ENCODE measurements at regions not wholly inside any gene's neighbourhood (a gene's known extent, or its start where the extent isn't known, plus 50 kb on each side); places are given as distances from the start of the nearest gene placed in this dataset.
A peak's percentile ranks its signal among the peaks of the same experiment; 100 is the strongest.

GRCh38 chr10:28737096-28737495, 59.8 kb downstream of the BAMBI start:
- Histone ChIP-seq H3K4me3 (no peak overlapping the region), H3K9me2 (ENCODE audit: insufficient read depth) (0 out of 2 replicates have a peak, but pooled peaks cover 9% of the 10 kb centered on the region), H4K20me1 (replicated peaks; ENCODE audit: insufficient read depth) (no peaks in the 10 kb centered on the region), H3K36me3 (ENCODE audit: insufficient read depth) (no peaks in the 10 kb centered on the region), H3K4me2 (no peak overlapping the region), H3K79me2 (replicated peaks; ENCODE audit: insufficient read depth) (no peaks in the 10 kb centered on the region), H3K4me1 (ENCODE audit: insufficient read depth) (no peaks in the 10 kb centered on the region), H3K27me3 (ENCODE audit: insufficient read depth) (no peaks in the 10 kb centered on the region), H3K27ac (ENCODE audit: low read depth) (no peak overlapping the region), H3F3A (replicated peaks; ENCODE audit: low read depth) (no peaks in the 10 kb centered on the region), H2AFZ (peak overlapping the region; percentile 59; the same call in 1 of the 2 replicates)
- peaks cover 5% of the 10 kb centered on the region for H3K27me3 Mint-ChIP-seq (ENCODE audit: insufficient read depth, low read depth, poor library complexity)
- H3K9me3 Mint-ChIP-seq, result 0 out of 3 replicates have a peak, but pooled peaks cover 3% of the 10 kb centered on the region
- no peak overlapping the region for H3K4me3 Mint-ChIP-seq
- DNase-seq (ENCODE audit: low spot score), result no peak
- no peaks in the 10 kb centered on the region for H3K4me1 Mint-ChIP-seq
- ATAC-seq, result no peak
- TF ChIP-seq CREB1 (CRISPR knock-in tag; IDR thresholded peaks at IDR 0.05; ENCODE audit: low read depth) (no peak), JUNB (IDR thresholded peaks at IDR 0.05; ENCODE audit: unreplicated experiment) (no peak), STAT1 (IDR thresholded peaks at IDR 0.05; ENCODE audit: unreplicated experiment) (no peak), NANOG (IDR thresholded peaks at IDR 0.05; ENCODE audit: borderline replicate concordance) (no peak), POLR2AphosphoS5 (IDR thresholded peaks at IDR 0.05; ENCODE audit: low read depth) (no peak), ZNF462 (CRISPR knock-in tag; IDR thresholded peaks at IDR 0.05) (no peak), EZH2phosphoT487 (IDR thresholded peaks at IDR 0.05; ENCODE audit: unreplicated experiment) (no peak), EZH2 (IDR thresholded peaks at IDR 0.05; ENCODE audit: low read depth, unreplicated experiment) (no peak), ZNF114 (CRISPR knock-in tag; IDR thresholded peaks at IDR 0.05) (no peak)
- no peak overlapping the region for H3K27ac Mint-ChIP-seq
- no peaks in the 10 kb centered on the region; the same call in 2 of the 3 replicates for H3K36me3 Mint-ChIP-seq (ENCODE audit: low read depth)

Data from GM23338 (cell line).